HG02884 (cell line): ENCODE measurements at regions not wholly inside any gene's neighbourhood (a gene's known extent, or its start where the extent isn't known, plus 50 kb on each side); places are given as distances from the start of the nearest gene placed in this dataset.

Source experiments
- ATAC-seq: cut with Tn5 transposase; IDR thresholded peaks from one replicate; pipeline ENCODE4 v1.9.1; 2021; ENCODE audit warnings: mild to moderate bottlenecking, moderate library complexity; ENCODE audit not compliant: unreplicated experiment

GRCh38 chr1:219774386-219774785 is 154.0 kb downstream of the SLC30A10 start:
- no peak for ATAC-seq

- peak; percentile 99 for ATAC-seq
Measured at GRCh38 chr1:219773775-219774174, 154.6 kb downstream of the SLC30A10 start.

DNA sequence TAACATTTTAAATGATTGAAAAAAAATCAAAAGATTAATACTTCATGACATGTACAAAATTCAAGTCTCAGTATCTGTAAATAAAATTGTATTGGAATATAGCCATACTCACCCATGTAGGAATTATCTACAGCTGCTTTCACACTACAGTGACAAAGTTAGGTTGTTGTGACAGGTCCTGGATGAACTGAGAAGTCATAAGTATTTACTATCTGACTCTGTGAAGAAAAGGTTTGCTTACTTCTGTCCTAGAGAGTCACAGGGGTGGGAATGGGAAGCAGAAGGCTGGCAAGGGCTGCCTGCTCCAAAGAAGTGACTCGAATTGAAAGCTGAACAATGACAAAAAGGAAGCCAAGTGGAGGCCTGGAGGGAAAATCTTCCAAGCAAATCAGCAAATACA is 155.2 kb downstream of the SLC30A10 start:
- no peak for ATAC-seq

- ATAC-seq = no peak
Measured at GRCh38 chr1:219772265-219773036, 155.9 kb downstream of the SLC30A10 start.

DNA sequence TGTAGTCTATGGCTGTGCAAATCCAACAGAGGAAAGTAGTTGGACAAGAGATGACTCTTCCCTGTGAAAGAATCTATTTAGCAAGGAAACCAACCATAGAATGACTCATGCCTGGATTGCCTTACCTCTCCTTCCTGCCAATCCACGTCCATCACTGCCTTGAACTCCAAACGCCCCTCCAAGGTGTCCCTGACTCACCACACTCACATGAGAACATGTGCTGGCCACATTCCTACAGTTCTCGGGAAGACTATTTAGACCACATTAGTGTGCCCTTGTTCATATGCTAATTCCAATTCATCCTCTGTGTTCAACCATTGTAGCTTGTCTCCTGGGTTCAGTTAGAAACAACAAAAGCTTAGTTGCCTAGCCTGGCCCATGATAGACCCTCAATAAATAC is 157.3 kb downstream of the SLC30A10 start:
- ATAC-seq = no peak

GRCh38 chr1:219763321-219763720 is 150.4 kb upstream of the ZC3H11B start:
- ATAC-seq = no peak

DNA sequence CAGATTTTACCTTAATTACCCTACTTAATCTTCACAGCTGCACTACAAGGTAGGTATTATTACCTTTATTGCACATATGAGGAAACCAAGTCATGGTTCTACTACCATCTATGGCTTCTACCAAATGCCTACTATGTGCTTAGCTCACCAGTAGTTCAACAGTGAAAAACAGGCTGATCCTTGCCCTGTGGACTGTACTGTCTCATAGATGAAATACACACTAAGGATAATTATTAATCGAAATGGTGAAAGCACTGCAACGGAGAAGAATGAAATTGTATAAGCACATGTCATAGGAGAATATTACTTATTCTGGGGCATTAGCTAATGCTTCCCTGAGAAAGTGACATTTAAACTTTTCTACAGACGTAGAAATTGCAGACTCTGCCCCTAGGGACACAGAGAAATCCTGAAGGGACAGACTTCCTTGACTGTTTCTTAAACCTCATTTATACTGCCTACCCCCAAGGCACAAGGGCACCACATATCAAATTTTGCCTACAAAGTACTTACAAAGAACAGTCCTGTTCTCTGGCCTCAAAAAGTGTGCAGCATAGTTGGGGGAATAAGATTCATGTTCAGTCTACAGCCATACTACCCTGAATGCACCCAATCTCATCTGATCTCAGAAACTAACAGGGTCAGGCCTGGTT is 148.4 kb upstream of the ZC3H11B start:
- no peak for ATAC-seq

- no peak for ATAC-seq
Measured at GRCh38 chr1:219759095-219759494, 146.2 kb upstream of the ZC3H11B start.

DNA sequence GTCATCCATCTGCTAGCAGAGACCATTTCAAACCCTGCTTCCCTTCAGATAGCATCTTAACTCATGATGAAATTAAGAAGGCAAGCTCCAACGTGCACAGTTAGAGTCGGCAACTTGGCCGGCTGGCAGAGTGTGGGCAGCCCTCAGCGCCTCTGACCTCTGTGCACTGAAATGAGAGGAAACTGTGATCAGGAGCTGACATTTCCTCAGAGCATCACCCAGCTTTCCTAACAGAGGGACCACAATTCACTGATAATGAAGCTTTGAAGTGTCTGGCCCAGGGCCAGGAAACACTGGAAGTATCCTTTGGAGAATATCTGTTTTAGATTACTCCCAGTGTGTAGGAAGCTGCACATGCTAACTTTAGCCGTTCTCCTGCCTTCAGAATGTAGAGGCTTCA is 145.0 kb upstream of the ZC3H11B start:
- ATAC-seq = no peak

DNA sequence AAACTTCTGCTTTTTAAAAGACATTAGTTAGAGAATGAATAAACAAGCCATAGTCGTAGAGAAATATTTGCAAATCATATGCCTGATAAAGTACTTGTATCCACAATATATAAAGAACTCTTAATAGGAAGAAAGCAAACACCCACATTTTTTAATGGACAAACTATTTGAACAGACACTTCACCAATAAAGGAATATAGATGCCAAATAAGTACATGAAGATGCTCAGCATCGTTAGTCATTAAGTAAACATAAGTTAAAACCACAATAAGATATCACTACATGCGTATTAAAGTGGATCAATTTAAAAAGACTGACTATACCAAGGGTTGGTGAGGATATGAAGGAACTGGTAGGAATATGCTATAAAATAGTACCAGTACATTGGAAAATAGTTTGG is 142.3 kb upstream of the ZC3H11B start:
- ATAC-seq = no peak

DNA sequence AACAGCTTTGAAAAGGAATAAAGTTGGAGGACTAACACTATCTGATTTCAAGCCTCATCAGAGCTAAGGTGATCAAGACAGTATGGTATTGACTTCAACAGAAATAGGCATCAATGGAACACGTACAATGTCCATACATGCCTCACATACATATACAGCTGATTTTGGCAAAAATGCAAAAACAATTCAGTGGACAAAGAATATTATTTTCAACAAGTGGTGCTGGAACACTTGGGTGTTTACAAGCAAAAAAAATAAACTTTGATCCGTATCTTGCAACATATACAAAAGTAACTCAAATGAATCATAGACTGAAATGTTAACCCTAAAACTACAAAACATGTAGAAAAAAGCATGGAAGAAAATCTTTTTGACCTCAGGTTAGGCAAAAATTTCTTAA is 141.9 kb upstream of the ZC3H11B start:
- ATAC-seq = no peak

DNA sequence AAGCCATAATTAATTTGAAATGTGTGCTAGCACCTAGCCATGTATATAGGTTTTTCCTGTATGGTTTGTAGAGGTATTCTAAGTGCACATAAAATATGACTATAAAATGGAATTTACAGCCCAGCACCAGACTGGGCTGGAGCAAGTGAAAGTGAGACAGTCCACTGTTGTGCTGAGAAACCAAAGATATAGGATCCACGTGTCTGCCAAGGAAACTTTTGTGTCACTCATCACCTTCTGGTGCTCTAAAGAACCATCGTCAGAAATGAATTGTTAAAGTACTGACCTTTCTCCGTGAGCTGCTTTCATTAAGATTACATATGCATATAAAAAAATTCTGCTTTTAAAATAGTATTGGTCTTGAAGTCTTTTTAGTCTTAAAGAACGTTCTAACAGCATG is 141.0 kb upstream of the ZC3H11B start:
- ATAC-seq = no peak

- no peak for ATAC-seq
Measured at GRCh38 chr1:219752645-219753044, 139.7 kb upstream of the ZC3H11B start.

DNA sequence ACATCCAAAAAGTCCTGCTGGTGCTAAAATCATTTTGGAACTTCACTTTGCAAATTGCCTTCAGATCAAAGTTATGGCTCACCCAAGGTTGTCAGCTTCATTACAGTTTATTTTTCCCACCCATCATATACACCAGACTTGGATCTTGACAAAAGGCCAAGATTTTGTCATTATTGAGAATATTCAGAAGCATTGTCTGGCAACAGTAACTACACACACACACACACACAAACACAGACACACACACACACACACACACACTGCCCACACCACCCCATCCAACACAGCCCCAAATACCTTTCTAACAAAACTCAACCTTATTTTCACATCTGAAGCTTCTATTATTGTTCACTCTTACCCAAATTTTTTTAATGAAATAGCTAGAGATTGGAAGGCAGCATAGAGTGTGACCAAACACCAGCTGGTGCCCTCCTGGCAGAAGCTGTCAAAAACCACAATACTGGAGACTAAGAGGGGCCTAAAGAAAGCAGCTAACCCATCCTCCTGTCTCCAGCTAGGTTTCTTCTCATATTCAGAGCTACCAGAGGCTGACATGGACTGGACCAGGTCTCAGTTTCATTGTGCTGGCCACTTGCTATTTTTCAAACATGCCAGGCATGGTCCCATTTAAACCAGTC is 139.1 kb upstream of the ZC3H11B start:
- no peak for ATAC-seq

GRCh38 chr1:219749370-219749769 is 136.5 kb upstream of the ZC3H11B start:
- no peak for ATAC-seq

DNA sequence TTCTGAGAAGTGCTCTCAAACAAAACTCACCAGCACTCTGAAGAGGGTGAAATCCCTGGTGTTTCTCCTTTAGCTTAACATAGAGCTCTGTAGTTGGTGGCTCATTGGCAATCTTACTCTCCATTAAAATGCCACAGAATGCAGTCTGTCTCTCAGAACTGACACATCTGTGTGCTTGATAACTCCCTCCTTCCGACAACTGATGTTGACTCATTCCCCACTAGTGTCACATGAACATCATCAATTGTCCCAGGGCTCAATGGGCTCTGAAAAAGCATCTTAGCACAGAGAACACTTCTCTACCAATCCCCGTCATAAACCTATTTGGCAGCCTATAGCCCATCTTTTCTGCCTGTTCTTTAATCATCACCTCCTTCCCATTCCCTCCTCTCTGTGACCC is 133.2 kb upstream of the ZC3H11B start:
- no peak for ATAC-seq

DNA sequence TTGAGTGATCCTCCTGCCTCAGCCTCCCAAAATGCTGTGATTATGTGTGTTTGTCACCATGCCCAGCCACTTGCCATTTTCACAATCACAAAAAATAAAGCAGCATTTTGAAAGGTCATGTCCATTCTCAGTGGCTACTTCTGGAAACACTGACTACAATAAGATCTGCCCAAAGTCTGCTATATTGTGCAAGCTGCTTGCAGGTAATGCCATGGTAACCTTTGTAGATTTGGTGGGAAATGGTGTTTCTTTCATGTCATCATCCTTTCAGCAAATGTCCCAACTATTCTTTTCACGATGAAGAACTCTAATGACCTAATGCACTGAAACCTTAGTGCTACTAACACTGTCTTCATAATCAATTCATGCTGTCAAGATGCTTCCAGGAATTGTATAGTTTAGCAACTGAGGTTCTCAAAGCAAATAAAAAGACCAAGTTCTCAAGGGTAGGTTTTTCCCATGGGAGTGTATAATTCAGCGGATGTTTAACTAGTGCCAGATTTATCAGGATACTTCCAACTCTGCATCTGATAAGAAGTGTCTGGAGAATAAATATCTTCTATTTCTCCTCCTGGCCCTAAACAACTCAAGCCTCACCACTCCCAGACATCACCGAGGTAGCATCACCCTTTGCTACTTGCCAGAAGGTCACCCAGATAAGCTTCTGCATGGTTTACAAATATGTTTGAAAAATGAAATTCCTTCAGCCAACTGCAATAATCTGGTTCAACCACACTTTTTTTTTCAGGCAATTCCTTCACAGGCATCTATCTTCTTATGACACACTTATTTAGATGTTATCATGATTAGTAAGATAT is 132.0 kb upstream of the ZC3H11B start:
- ATAC-seq = no peak

DNA sequence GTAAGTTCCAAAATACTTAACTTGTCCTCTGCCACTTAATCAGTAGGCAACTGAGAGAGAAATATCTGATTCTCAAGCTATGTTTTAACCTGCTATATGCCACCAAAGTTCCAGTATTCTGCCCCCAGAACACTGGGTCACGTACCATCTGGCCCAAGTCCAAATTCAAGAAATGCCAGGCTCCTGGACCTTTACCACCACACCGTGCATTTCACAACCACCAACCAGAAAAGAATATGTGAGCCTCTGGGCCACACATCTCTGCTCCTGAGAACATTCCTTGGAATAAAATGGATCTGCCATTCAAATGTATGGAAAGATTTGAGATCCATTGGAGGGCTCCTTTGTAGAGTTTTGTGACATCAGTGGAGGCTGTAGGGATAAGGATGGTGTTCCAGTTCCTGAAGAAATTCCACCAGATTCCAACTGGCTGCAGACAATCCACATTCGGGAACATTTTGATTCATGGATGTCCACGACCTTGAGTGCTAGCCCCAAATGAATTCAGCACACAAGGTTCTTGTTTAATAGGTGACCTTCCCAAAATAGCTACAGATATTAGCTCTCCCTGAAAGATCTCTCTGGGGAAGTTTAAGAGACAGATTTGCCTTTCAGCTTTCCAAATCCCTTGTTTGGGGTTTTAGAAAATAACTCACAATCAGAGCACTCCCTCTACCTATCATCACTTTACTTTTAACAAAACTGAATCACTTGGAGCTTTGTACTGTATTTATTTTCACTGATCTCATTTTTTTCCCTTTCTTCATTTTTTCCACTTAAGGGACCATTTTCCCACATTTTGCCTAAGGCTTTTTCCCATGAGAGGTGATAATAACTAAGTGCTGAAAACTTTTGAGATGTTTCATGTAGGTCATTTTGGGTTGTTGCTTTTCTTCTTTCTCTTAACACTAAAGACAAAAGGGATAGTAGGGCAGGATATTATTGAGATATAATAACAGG is 128.4 kb upstream of the ZC3H11B start:
- ATAC-seq = no peak

GRCh38 chr1:219733511-219734174 is 120.7 kb upstream of the ZC3H11B start:
- no peak for ATAC-seq
